ENCODE measurements at regions not wholly inside any gene's neighbourhood (a gene's known extent, or its start where the extent isn't known, plus 50 kb on each side); places are given as distances from the start of the nearest gene placed in this dataset.

DNA sequence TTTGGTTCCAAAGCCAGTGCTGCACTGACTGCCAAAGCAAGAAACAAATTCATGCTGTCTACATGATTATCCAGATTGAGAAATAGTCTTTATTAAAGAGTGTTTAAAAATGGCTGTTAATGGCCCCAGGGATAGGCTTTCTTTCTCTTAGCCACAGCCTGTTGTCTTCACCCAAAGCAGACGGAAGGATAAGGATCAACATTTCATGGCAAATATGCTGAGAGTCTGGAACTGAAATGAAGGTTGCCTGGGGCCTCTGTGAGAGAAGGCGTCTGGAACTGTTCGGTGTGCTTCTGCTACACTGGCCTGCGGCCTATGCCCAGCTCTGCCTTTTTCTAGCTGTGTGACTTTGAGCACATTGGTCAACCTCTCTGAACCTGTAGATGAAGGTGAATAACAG, 373.0 kb upstream of the ZFP64 start:
- H3K4me3 ChIP-seq (ENCODE audit: low read depth, low read length): no peak overlapping the region
- TF ChIP-seq, protein P1, sequence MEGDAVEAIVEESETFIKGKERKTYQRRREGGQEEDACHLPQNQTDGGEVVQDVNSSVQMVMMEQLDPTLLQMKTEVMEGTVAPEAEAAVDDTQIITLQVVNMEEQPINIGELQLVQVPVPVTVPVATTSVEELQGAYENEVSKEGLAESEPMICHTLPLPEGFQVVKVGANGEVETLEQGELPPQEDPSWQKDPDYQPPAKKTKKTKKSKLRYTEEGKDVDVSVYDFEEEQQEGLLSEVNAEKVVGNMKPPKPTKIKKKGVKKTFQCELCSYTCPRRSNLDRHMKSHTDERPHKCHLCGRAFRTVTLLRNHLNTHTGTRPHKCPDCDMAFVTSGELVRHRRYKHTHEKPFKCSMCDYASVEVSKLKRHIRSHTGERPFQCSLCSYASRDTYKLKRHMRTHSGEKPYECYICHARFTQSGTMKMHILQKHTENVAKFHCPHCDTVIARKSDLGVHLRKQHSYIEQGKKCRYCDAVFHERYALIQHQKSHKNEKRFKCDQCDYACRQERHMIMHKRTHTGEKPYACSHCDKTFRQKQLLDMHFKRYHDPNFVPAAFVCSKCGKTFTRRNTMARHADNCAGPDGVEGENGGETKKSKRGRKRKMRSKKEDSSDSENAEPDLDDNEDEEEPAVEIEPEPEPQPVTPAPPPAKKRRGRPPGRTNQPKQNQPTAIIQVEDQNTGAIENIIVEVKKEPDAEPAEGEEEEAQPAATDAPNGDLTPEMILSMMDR (IDR thresholded peaks at IDR 0.05; ENCODE audit: insufficient read depth, low read length, missing control alignments): no peak
- ChIA-PET POLR2A (no interaction called here), CTCF (no interaction called here)
- DNase-seq (ENCODE audit: low read depth, low spot score): no peak

DNA sequence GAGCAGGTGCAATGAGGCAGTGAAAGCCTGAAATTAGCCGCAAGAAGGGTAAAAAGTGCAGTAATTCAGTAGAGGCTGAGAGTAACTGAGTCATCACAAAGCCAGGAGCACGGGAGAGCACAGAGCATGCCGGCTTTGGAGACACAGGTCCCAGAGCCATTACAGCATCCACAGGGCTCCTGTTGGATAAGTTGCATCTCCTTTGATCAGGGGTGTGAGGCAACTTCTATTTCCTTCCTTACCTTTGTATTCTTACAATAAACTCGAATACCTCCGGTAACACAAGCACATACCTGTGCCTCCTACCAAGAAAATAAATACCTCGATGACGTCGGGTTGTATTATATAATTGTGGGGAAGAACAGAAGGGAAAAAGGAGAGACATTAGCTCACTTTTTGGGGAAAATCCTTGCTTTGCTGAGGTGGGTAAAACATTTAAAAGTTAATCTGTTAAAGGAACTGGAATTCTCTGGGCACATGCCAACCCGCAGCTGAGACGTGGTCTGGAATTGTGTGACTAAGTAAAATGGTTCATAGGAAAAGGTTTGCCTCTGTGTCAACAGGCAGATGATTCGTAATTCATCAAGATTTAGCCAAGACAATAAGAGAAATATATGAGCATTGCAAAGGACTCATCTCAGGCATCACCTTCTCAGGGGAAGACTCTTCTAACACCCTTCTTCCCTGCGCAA, 360.7 kb upstream of the ZFP64 start:
- POLR2A ChIA-PET: interaction anchor here (0.6 kb wide), 1 partner anchor 98 kb away, joined by 3 read pairs; no protein-coding TSS in a partner anchor
- peak; percentile 12 for DNase-seq (ENCODE audit: low read depth, low spot score)
- TF ChIP-seq, protein P1 (IDR thresholded peaks at IDR 0.05; ENCODE audit: insufficient read depth, low read length, missing control alignments): no peak
- CTCF ChIA-PET: no interaction called here
- H3K4me3 ChIP-seq (ENCODE audit: low read depth, low read length): no peak overlapping the region

DNA sequence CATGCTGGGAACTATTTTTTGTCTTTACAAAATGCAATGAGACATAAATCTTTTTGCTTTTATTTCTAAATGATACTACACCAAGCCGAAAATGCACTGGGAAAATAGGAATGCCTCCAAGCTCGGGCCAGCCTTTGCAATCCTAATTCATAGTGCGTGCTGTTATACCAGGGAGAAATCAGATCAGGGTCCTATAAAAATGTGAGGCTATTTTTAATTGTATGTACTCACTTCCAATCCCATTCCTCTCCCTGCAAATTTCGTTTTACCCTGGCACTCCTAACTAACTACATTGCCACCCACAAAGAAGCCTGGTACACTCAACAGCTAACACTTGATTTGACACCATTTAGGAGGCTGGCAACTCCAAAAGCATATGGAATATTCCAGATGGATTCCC, 350.6 kb upstream of the ZFP64 start:
- H3K4me3 ChIP-seq (ENCODE audit: low read depth, low read length): no peak overlapping the region
- DNase-seq (ENCODE audit: low read depth, low spot score): no peak
- ChIA-PET CTCF (no interaction called here), POLR2A (no interaction called here)
- TF ChIP-seq, protein P1 (IDR thresholded peaks at IDR 0.05; ENCODE audit: insufficient read depth, low read length, missing control alignments): no peak

DNA sequence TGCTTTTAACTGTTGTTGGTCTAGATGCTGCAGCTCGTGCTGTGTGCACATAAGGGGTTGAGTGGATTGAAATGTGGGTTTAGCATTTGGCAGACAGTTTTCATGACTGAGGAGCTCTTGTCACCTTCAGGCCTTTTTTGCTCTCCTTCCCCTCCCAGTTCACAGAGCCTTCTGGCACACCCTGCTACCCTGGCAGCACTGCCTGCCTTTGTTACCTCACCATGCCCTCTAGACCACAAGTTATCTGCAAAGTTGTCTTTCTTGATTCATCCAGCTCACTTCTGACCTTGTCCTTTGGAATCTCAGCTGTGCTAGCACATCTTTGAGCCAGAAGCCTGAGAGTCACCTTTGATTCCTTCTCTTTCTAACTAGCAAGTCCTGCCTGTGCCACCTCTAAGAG, 348.9 kb upstream of the ZFP64 start:
- POLR2A ChIA-PET: no interaction called here
- CTCF ChIA-PET: interaction anchor here (1.2 kb wide), 1 partner anchor 10 kb away, joined by 3 read pairs; no protein-coding TSS in a partner anchor
- DNase-seq (ENCODE audit: low read depth, low spot score): no peak
- H3K4me3 ChIP-seq (ENCODE audit: low read depth, low read length): no peak overlapping the region
- TF ChIP-seq, protein P1 (IDR thresholded peaks at IDR 0.05; ENCODE audit: insufficient read depth, low read length, missing control alignments): no peak

DNA sequence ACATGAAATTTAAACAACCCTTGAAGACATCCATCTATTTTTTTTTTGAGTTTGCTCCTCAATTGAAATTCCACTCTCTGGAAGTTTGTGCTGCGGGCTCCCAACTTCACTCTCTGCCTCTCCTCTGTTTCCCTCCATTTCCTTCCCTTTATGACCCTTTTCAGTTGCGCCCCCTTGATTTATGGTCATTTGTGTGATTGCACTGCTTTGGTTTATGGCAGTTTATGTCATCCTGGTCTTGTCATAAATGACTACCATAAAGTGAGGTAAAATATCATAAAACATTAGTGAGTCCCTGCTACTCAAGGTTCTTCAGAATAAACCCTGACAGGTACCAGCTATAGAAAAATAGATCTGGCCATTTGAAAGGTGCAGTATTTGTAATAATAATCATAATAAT, 348.3 kb upstream of the ZFP64 start:
- TF ChIP-seq, protein P1 (IDR thresholded peaks at IDR 0.05; ENCODE audit: insufficient read depth, low read length, missing control alignments): no peak
- POLR2A ChIA-PET: no interaction called here
- no peak overlapping the region for H3K4me3 ChIP-seq (ENCODE audit: low read depth, low read length)
- CTCF ChIA-PET: no interaction called here
- no peak for DNase-seq (ENCODE audit: low read depth, low spot score)

DNA sequence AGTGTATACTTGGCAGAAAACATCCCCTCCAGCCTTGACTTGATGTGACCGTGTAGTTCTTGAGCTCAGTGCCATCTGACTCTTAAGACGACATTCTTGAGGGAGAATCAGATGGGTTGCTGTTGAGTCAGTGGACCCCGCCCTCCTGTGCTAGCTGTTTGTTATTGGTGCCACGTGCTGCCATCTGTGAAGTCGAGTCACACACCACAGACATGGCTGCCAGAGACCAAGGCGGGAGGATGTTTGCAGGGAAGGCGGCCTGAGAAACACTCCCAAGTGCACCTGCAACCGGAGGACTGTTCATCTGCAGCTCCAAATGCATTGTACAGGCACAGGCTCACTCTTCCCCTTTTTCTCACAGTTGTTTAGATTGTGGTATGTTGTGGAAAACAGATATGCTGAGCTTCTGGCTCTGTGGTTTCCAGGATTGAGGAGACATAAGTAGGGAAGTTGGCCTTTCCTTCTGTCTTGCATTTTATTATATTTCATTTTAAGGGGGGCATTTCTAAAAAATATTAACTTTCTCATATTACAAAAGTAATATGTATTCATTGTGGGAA, 345.3 kb upstream of the ZFP64 start:
- no peak for DNase-seq (ENCODE audit: low read depth, low spot score)
- POLR2A ChIA-PET: no interaction called here
- CTCF ChIA-PET: no interaction called here
- no peak overlapping the region for H3K4me3 ChIP-seq (ENCODE audit: low read depth, low read length)
- TF ChIP-seq, protein P1 (IDR thresholded peaks at IDR 0.05; ENCODE audit: insufficient read depth, low read length, missing control alignments): no peak
